ENCODE measurements at regions not wholly inside any gene's neighbourhood (a gene's known extent, or its start where the extent isn't known, plus 50 kb on each side); places are given as distances from the start of the nearest gene placed in this dataset.
"Not testable (repeated sequence)": the region's sequence is repeated elsewhere in the genome, so short reads cannot be mapped to it uniquely, and the experiment has no call there.

- peak overlapping the region; percentile 84 for H3K4me3 Mint-ChIP-seq
- no peaks in the 10 kb centered on the region for H3K27me3 Mint-ChIP-seq (ENCODE audit: insufficient read depth)
- peaks cover 54% of the 10 kb centered on the region for H3K4me1 Mint-ChIP-seq (ENCODE audit: low read depth)
- peak overlapping the region; percentile 87 for H3K27ac Mint-ChIP-seq
- no peak for DNase-seq (ENCODE audit: low spot score)
- H3K36me3 Mint-ChIP-seq (ENCODE audit: low read depth): peaks cover 18% of the 10 kb centered on the region
- H3K9me3 Mint-ChIP-seq: no peaks in the 10 kb centered on the region
- intact Hi-C loops (cut with micrococcal nuclease): loop anchor here (2.0 to 10.0 kb wide), 8 partner anchors 191 to 1285 kb away; no protein-coding TSS in a partner anchor
Observed at GRCh38 chr14:97975962-97976361, 1178.8 kb downstream of the VRK1 start.

GRCh38 chr14:97976861-97977260, 1179.7 kb downstream of the VRK1 start:
- H3K9me3 Mint-ChIP-seq: no peaks in the 10 kb centered on the region
- no peaks in the 10 kb centered on the region for H3K27me3 Mint-ChIP-seq (ENCODE audit: insufficient read depth)
- peak overlapping the region; percentile 87 for H3K27ac Mint-ChIP-seq
- H3K4me3 Mint-ChIP-seq: peak overlapping the region; percentile 84
- peaks cover 13% of the 10 kb centered on the region for H3K36me3 Mint-ChIP-seq (ENCODE audit: low read depth)
- peaks cover 62% of the 10 kb centered on the region for H3K4me1 Mint-ChIP-seq (ENCODE audit: low read depth)
- intact Hi-C loops (cut with micrococcal nuclease): loop anchor here (2.0 to 10.0 kb wide), 8 partner anchors 192 to 1284 kb away; no protein-coding TSS in a partner anchor
- DNase-seq (ENCODE audit: low spot score): peak; percentile 3

- H3K27ac Mint-ChIP-seq: peak overlapping the region; percentile 87
- DNase-seq (ENCODE audit: low spot score): peak; percentile 62
- intact Hi-C loops (cut with micrococcal nuclease): loop anchor here (1.0 to 10.0 kb wide), 14 partner anchors 17 to 1295 kb away; partner anchors contain the start of gene BCL11B
- H3K4me1 Mint-ChIP-seq (ENCODE audit: low read depth): peaks cover 62% of the 10 kb centered on the region
- no peaks in the 10 kb centered on the region for H3K9me3 Mint-ChIP-seq
- no peaks in the 10 kb centered on the region for H3K27me3 Mint-ChIP-seq (ENCODE audit: insufficient read depth)
- H3K4me3 Mint-ChIP-seq: peak overlapping the region; percentile 84
- peaks cover 13% of the 10 kb centered on the region for H3K36me3 Mint-ChIP-seq (ENCODE audit: low read depth)
Observed at GRCh38 chr14:97977651-97978261, 1180.6 kb downstream of the VRK1 start.

- no peaks in the 10 kb centered on the region for H3K9me3 Mint-ChIP-seq
- peaks cover 62% of the 10 kb centered on the region for H3K4me1 Mint-ChIP-seq (ENCODE audit: low read depth)
- H3K36me3 Mint-ChIP-seq (ENCODE audit: low read depth): peaks cover 13% of the 10 kb centered on the region
- H3K4me3 Mint-ChIP-seq: peak overlapping the region; percentile 84
- peak overlapping the region; percentile 87 for H3K27ac Mint-ChIP-seq
- no peaks in the 10 kb centered on the region for H3K27me3 Mint-ChIP-seq (ENCODE audit: insufficient read depth)
- DNase-seq (ENCODE audit: low spot score): peak; percentile 70
- intact Hi-C loops (cut with micrococcal nuclease): loop anchor here (1.0 to 10.0 kb wide), 12 partner anchors 16 to 1294 kb away; partner anchors contain the start of gene BCL11B
Observed at GRCh38 chr14:97978341-97978740, 1181.2 kb downstream of the VRK1 start.

- DNase-seq (ENCODE audit: low spot score): no peak
- no peaks in the 10 kb centered on the region for H3K27me3 Mint-ChIP-seq (ENCODE audit: insufficient read depth)
- peaks cover 5% of the 10 kb centered on the region for H3K36me3 Mint-ChIP-seq (ENCODE audit: low read depth)
- peak overlapping the region; percentile 88 for H3K27ac Mint-ChIP-seq
- intact Hi-C loops (cut with micrococcal nuclease): loop anchor here (1.0 to 5.0 kb wide), 3 partner anchors 15 to 1194 kb away; no protein-coding TSS in a partner anchor
- peaks cover 3% of the 10 kb centered on the region for H3K9me3 Mint-ChIP-seq
- H3K4me3 Mint-ChIP-seq: peak overlapping the region; percentile 21
- H3K4me1 Mint-ChIP-seq (ENCODE audit: low read depth): peaks cover 47% of the 10 kb centered on the region
Observed at GRCh38 chr14:97993508-97994019, 1196.4 kb downstream of the VRK1 start.

GRCh38 chr14:97994020-97994531, 1196.9 kb downstream of the VRK1 start:
- peak; percentile 37 for DNase-seq (ENCODE audit: low spot score)
- H3K27me3 Mint-ChIP-seq (ENCODE audit: insufficient read depth): no peaks in the 10 kb centered on the region
- intact Hi-C loops (cut with micrococcal nuclease): loop anchor here (1.0 to 5.0 kb wide), 3 partner anchors 16 to 1193 kb away; no protein-coding TSS in a partner anchor
- H3K9me3 Mint-ChIP-seq: peaks cover 3% of the 10 kb centered on the region
- H3K27ac Mint-ChIP-seq: peak overlapping the region; percentile 88
- peaks cover 47% of the 10 kb centered on the region for H3K4me1 Mint-ChIP-seq (ENCODE audit: low read depth)
- H3K36me3 Mint-ChIP-seq (ENCODE audit: low read depth): peaks cover 5% of the 10 kb centered on the region
- peak overlapping the region; percentile 21 for H3K4me3 Mint-ChIP-seq

GRCh38 chr14:97995038-97995437, 1197.9 kb downstream of the VRK1 start:
- Mint-ChIP-seq H3K4me1 (ENCODE audit: low read depth) (peaks cover 47% of the 10 kb centered on the region), H3K27me3 (ENCODE audit: insufficient read depth) (no peaks in the 10 kb centered on the region), H3K36me3 (ENCODE audit: low read depth) (peaks cover 5% of the 10 kb centered on the region), H3K9me3 (peaks cover 3% of the 10 kb centered on the region), H3K4me3 (no peak overlapping the region), H3K27ac (peak overlapping the region; percentile 88)
- DNase-seq (ENCODE audit: low spot score): no peak
- intact Hi-C loops (cut with micrococcal nuclease): no loop called here

- Mint-ChIP-seq H3K36me3 (ENCODE audit: low read depth) (peaks cover 3% of the 10 kb centered on the region), H3K4me3 (peak overlapping the region; percentile 21), H3K27ac (peak overlapping the region; percentile 88), H3K9me3 (peaks cover 1% of the 10 kb centered on the region), H3K27me3 (ENCODE audit: insufficient read depth) (no peaks in the 10 kb centered on the region), H3K4me1 (ENCODE audit: low read depth) (peaks cover 47% of the 10 kb centered on the region)
- DNase-seq (ENCODE audit: low spot score): no peak
- intact Hi-C loops (cut with micrococcal nuclease): no loop called here
Observed at GRCh38 chr14:97995531-97995930, 1198.3 kb downstream of the VRK1 start.

GRCh38 chr14:98006008-98006407, 1208.8 kb downstream of the VRK1 start:
- Mint-ChIP-seq H3K4me3 (no peak overlapping the region), H3K27ac (no peak overlapping the region), H3K9me3 (peaks cover 21% of the 10 kb centered on the region), H3K4me1 (ENCODE audit: low read depth) (peaks cover 26% of the 10 kb centered on the region), H3K36me3 (ENCODE audit: low read depth) (peaks cover 15% of the 10 kb centered on the region), H3K27me3 (ENCODE audit: insufficient read depth) (no peaks in the 10 kb centered on the region)
- intact Hi-C loops (cut with micrococcal nuclease): no loop called here
- no peak for DNase-seq (ENCODE audit: low spot score)

GRCh38 chr14:98008381-98009113, 1211.4 kb downstream of the VRK1 start:
- H3K36me3 Mint-ChIP-seq (ENCODE audit: low read depth): peaks cover 5% of the 10 kb centered on the region
- H3K27ac Mint-ChIP-seq: peak overlapping the region; percentile 41
- H3K4me1 Mint-ChIP-seq (ENCODE audit: low read depth): peaks cover 26% of the 10 kb centered on the region
- no peak for DNase-seq (ENCODE audit: low spot score)
- intact Hi-C loops (cut with micrococcal nuclease): no loop called here
- H3K27me3 Mint-ChIP-seq (ENCODE audit: insufficient read depth): no peaks in the 10 kb centered on the region
- peaks cover 5% of the 10 kb centered on the region for H3K9me3 Mint-ChIP-seq
- no peak overlapping the region for H3K4me3 Mint-ChIP-seq

- H3K27me3 Mint-ChIP-seq (ENCODE audit: insufficient read depth); DNase-seq (ENCODE audit: low spot score); H3K27ac Mint-ChIP-seq; H3K9me3 Mint-ChIP-seq; intact Hi-C loops (cut with micrococcal nuclease); H3K36me3 Mint-ChIP-seq (ENCODE audit: low read depth); H3K4me3 Mint-ChIP-seq: not testable (repeated sequence)
- peaks cover 26% of the 10 kb centered on the region for H3K4me1 Mint-ChIP-seq (ENCODE audit: low read depth)
Observed at GRCh38 chr14:98009177-98009576, 1212.0 kb downstream of the VRK1 start.

GRCh38 chr14:98010784-98011183, 1213.6 kb downstream of the VRK1 start:
- H3K4me3 Mint-ChIP-seq: no peak overlapping the region
- peaks cover 2% of the 10 kb centered on the region for H3K36me3 Mint-ChIP-seq (ENCODE audit: low read depth)
- no peak for DNase-seq (ENCODE audit: low spot score)
- H3K9me3 Mint-ChIP-seq: no peaks in the 10 kb centered on the region
- intact Hi-C loops (cut with micrococcal nuclease): no loop called here
- H3K4me1 Mint-ChIP-seq (ENCODE audit: low read depth): peaks cover 29% of the 10 kb centered on the region
- no peaks in the 10 kb centered on the region for H3K27me3 Mint-ChIP-seq (ENCODE audit: insufficient read depth)
- no peak overlapping the region for H3K27ac Mint-ChIP-seq
